AG04450 (cell line): ENCODE measurements at regions not wholly inside any gene's neighbourhood (a gene's known extent, or its start where the extent isn't known, plus 50 kb on each side); places are given as distances from the start of the nearest gene placed in this dataset.
"Not testable (repeated sequence)": the region's sequence is repeated elsewhere in the genome, so short reads cannot be mapped to it uniquely, and the experiment has no call there.

Source experiments
- CTCF ChIA-PET: fragments of 300-600, 350-600 bp; formaldehyde crosslinking; extraction: SDS; loops from one replicate; lab custom pipeline; 2022; ENCODE audit warnings: antibody characterized with exemption, inconsistent platforms; lab: Charles Lee
- POLR2A ChIA-PET: fragments of 350-600 bp; formaldehyde crosslinking; extraction: SDS; loops from one replicate; lab custom pipeline; 2021; ENCODE audit warnings: antibody characterized with exemption, inconsistent platforms; lab: Yijun Ruan, JAX
- DNase-seq: peaks from one replicate; pipeline ENCODE4 v3.0.0-alpha.2; 2011; ENCODE audit warnings: low read depth, low spot score
- H3K27ac ChIP-seq: one replicate; pipeline ENCODE4 v1.5.1; 2012; ENCODE audit warnings: low read depth, low read length, control low read depth
- H3K27me3 ChIP-seq: one replicate; pipeline ENCODE4 v1.6.0; 2012; ENCODE audit warnings: low read length; ENCODE audit not compliant: control insufficient read depth, insufficient read depth
- H3K4me3 ChIP-seq: 2 replicates; pipeline ENCODE4 v1.5.1; 2011; ENCODE audit warnings: mild to moderate bottlenecking, low read depth, low read length, control low read depth
- H3K9me3 ChIP-seq: 2 replicates; pipeline ENCODE4 v1.5.1; 2012; ENCODE audit warnings: low read length; ENCODE audit not compliant: control insufficient read depth, insufficient read depth
- CTCF ChIP-seq: IDR thresholded peaks from 2 replicates; pipeline ENCODE4 v1.5.1; 2011; ENCODE audit warnings: low read depth, low read length, control low read depth, inconsistent platforms

GRCh38 chr18:2147476-2148230, 423.7 kb downstream of the METTL4 start:
- H3K9me3 ChIP-seq, result no peaks in the 10 kb centered on the region
- H3K4me3 ChIP-seq, result no peak overlapping the region
- no peak for DNase-seq
- TF ChIP-seq CTCF, result no peak
- ChIA-PET POLR2A (no interaction called here), CTCF (interaction anchor here (0.9 kb wide), 1 partner anchor 43 kb away, joined by 4 read pairs; no protein-coding TSS in a partner anchor)
- no peak overlapping the region for H3K27ac ChIP-seq
- no peaks in the 10 kb centered on the region for H3K27me3 ChIP-seq

- no peak for DNase-seq
- ChIA-PET POLR2A (no interaction called here), CTCF (no interaction called here)
- no peaks in the 10 kb centered on the region for H3K27me3 ChIP-seq
- no peak overlapping the region for H3K27ac ChIP-seq
- TF ChIP-seq CTCF, result no peak
- no peak overlapping the region for H3K4me3 ChIP-seq
- H3K9me3 ChIP-seq, result no peaks in the 10 kb centered on the region
These were observed 422.5 kb downstream of the METTL4 start for GRCh38 chr18:2148823-2149222.

- no peak overlapping the region for H3K27ac ChIP-seq
- H3K4me3 ChIP-seq, result no peak overlapping the region
- no peaks in the 10 kb centered on the region for H3K9me3 ChIP-seq
- H3K27me3 ChIP-seq, result no peaks in the 10 kb centered on the region
- ChIA-PET POLR2A (no interaction called here), CTCF (interaction anchor here (0.7 kb wide), 1 partner anchor 562 kb away, joined by 3 read pairs; no protein-coding TSS in a partner anchor)
- no peak for TF ChIP-seq CTCF
- DNase-seq, result no peak
These were observed 420.7 kb downstream of the METTL4 start for GRCh38 chr18:2150566-2150965.

GRCh38 chr18:2154278-2154677, 417.0 kb downstream of the METTL4 start:
- TF ChIP-seq CTCF, result no peak
- Histone ChIP-seq H3K4me3 (no peak overlapping the region), H3K9me3 (no peaks in the 10 kb centered on the region; the same call in 1 of the 2 replicates), H3K27ac (no peak overlapping the region), H3K27me3 (no peaks in the 10 kb centered on the region)
- CTCF ChIA-PET, result no interaction called here
- no peak for DNase-seq
- POLR2A ChIA-PET, result interaction anchor here (0.5 kb wide), 1 partner anchor 29 kb away, joined by 3 read pairs; no protein-coding TSS in a partner anchor

- H3K4me3 ChIP-seq, result no peak overlapping the region
- no peaks in the 10 kb centered on the region for H3K9me3 ChIP-seq
- CTCF ChIA-PET, result interaction anchor here (1.6 kb wide), 1 partner anchor 60 kb away, joined by 4 read pairs; no protein-coding TSS in a partner anchor
- no peaks in the 10 kb centered on the region for H3K27me3 ChIP-seq
- DNase-seq, result no peak
- POLR2A ChIA-PET, result no interaction called here
- no peak for TF ChIP-seq CTCF
- no peak overlapping the region for H3K27ac ChIP-seq
These were observed 406.4 kb downstream of the METTL4 start for GRCh38 chr18:2164644-2165550.

- H3K27ac ChIP-seq, H3K27me3 ChIP-seq, DNase-seq, CTCF ChIA-PET, H3K9me3 ChIP-seq, POLR2A ChIA-PET, H3K4me3 ChIP-seq: not testable (repeated sequence)
These were observed 404.4 kb downstream of the METTL4 start for GRCh38 chr18:2166876-2167275.
